GM20000 (cell line): ENCODE measurements at regions not wholly inside any gene's neighbourhood (a gene's known extent, or its start where the extent isn't known, plus 50 kb on each side); places are given as distances from the start of the nearest gene placed in this dataset.
"Not testable (repeated sequence)": the region's sequence is repeated elsewhere in the genome, so short reads cannot be mapped to it uniquely, and the experiment has no call there.

Experiments
- DNase-seq: peaks from one replicate; pipeline ENCODE4 v3.0.0; 2012; ENCODE audit warnings: low spot score
- CTCF ChIP-seq: IDR thresholded peaks from 2 replicates; pipeline ENCODE4 v1.5.1; 2012; ENCODE audit warnings: mild to moderate bottlenecking, control low read depth; ENCODE audit errors: extremely low read depth, missing control alignments

- no peak for TF ChIP-seq CTCF
- DNase-seq, result no peak
Measured at GRCh38 chr20:53809217-53809616, 215.6 kb upstream of the ZNF217 start.

- DNase-seq, result no peak
- TF ChIP-seq CTCF, result no peak
Measured at GRCh38 chr20:53808733-53809132, 215.1 kb upstream of the ZNF217 start.

- DNase-seq, result not testable (repeated sequence)
Measured at GRCh38 chr20:53808302-53808701, 214.7 kb upstream of the ZNF217 start.

- TF ChIP-seq CTCF, result no peak
- DNase-seq, result no peak
Measured at GRCh38 chr20:53806683-53807401, 213.2 kb upstream of the ZNF217 start.

- DNase-seq, result no peak
- no peak for TF ChIP-seq CTCF
Measured at GRCh38 chr20:53805895-53806384, 212.3 kb upstream of the ZNF217 start.

GRCh38 chr20:53804920-53805894 is 211.6 kb upstream of the ZNF217 start:
- no peak for TF ChIP-seq CTCF
- no peak for DNase-seq

GRCh38 chr20:53804308-53804707 is 210.7 kb upstream of the ZNF217 start:
- DNase-seq, result not testable (repeated sequence)

GRCh38 chr20:53803492-53804155 is 210.0 kb upstream of the ZNF217 start:
- TF ChIP-seq CTCF, result no peak
- no peak for DNase-seq
